GM21423 (cell line): ENCODE measurements at regions not wholly inside any gene's neighbourhood (a gene's known extent, or its start where the extent isn't known, plus 50 kb on each side); places are given as distances from the start of the nearest gene placed in this dataset.
"Not testable (repeated sequence)": the region's sequence is repeated elsewhere in the genome, so short reads cannot be mapped to it uniquely, and the experiment has no call there.

Experiments used
- ATAC-seq: cut with Tn5 transposase; IDR thresholded peaks from one replicate; pipeline ENCODE4 v1.9.1; 2021; ENCODE audit warnings: mild to moderate bottlenecking, moderate library complexity; ENCODE audit not compliant: unreplicated experiment

DNA sequence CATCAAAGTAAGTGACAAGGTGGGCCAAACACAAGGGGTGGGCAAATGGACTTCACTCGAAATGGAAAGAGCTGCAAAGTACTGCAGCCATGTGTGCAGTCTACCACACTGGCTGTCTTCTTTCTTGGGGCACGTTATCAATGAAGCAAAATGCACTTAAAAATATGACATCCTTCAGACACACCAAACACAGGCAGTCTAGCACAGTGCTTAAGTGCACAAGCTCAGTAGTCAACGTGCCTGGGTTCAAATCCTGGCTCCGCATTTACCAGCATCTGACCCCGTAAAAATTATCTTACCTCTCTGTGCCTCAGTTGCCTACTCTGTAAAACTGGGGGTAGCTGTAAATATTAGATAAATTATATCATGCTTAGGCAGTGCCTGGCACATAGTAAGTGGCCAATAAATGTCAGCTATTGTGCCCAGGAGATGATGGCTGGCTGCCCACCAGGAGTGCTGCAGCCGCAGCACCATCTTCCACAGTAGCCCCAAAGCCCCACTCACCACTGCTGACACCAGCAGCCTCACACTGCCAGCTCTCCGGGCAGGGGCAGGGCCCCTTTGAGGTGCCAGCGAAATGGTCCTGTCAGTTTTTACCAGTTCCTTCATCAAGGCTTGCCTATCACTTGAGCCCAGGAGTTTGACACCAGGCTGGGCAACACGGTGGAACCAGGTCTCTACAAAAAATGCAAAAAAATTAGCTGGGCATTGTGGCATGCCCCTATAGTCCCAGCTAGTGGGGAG is 121.8 kb upstream of the SLC1A4 start:
- no peak for ATAC-seq

- no peak for ATAC-seq
Measured at GRCh38 chr2:64869126-64869525, 120.1 kb upstream of the SLC1A4 start.

- peak; percentile 74 for ATAC-seq
Measured at GRCh38 chr2:64873472-64873924, 115.7 kb upstream of the SLC1A4 start.

DNA sequence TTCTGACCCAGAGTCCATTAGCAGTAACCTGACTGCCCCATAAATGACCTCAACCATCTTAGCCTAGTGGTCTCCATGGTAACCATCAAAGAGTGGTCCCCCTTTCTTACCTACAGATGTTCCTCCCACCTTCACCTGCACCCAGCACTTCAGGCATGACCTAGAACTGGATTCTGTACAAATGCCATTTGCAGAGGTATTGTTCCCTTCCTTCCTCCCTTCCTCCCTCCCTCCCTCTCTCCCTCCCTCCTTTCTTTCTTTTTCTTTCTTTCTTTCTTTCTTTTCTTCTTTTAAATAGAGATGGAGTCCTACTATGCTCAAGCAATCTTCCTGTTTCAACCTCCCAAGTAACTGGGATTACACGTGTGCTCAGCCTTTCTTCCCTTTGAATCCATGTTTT is 114.6 kb upstream of the SLC1A4 start:
- ATAC-seq = no peak

DNA sequence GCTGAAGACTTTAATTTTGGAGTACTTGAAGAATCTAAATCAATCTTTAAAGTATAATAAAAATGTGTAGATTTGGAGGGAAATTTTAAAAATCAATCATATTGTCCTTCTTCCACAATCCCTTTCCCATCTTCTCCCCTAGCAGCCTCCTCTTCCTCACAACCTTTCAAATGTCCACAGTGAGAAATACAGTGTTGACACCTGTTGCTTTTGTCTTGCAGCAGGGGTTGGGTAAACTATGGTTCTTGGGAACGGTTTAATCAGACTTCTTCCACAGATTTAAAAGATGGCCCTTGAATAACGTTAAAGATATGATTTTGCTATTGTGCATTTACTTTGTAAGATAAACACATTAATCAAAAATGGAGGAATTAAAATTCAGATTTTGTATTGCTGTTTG is 113.8 kb upstream of the SLC1A4 start:
- no peak for ATAC-seq

GRCh38 chr2:64876137-64876647 is 113.0 kb upstream of the SLC1A4 start:
- ATAC-seq = no peak

DNA sequence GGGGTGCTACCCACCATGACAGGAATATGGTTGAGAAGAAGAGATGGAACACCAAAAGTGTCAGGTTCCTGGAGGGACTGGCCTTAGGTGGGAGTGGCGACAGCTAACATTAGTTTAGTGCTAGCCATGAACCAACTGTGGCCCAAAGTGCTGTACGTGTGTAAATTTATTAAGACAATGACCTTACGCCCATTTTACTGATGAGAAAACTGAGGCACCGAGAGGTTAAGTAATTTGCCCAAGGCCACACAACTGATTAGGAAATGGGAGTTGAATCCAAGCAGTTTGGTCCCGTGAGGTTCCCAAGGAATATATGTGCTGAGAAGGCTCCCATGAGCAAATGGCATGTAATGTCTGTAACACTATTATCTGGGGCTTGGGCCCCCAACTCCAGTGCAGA is 109.5 kb upstream of the SLC1A4 start:
- ATAC-seq = no peak

- no peak for ATAC-seq
Measured at GRCh38 chr2:64880193-64880951, 108.8 kb upstream of the SLC1A4 start.

DNA sequence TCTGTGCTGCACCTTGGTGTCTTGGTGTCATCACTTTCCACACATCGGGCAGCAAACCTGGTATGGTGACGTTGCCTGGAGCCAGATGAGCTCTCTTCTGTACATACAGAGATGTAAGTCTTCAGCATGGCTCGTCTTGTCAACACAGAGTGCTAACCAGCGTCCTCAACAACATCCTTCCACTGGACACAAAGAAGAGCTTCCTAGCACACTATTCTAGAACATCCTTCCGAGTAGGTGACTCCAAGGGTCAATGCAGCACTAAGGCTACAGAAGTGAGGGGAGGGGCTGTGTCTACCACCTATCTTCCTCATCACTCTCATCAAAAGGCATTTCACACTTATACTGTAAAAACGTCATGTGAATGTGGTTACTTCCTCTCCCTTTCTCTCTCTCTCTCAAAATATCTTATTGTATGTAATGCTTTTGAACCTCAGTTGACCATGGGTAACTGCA is 108.1 kb upstream of the SLC1A4 start:
- no peak for ATAC-seq

DNA sequence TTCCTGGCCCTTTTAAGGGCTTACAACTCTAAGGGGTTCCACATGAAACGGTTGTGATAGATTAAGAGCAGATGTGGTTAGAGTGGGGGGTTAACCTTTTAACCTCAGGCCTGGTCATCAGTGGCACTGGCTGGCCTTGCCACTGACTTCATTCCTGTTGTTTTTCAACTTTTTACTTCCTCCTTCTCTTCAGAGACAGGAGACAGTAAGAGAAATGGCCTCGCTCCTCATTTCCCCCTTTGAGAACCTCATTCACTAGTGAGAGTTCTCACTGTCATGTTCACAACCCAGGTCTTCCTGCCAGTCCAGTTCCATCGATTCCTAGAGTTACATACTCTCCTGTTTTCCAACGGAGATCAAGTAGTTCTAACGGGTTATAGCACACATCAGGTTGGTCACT is 101.6 kb upstream of the SLC1A4 start:
- no peak for ATAC-seq

- ATAC-seq = no peak
Measured at GRCh38 chr2:64888591-64889309, 100.4 kb upstream of the SLC1A4 start.

DNA sequence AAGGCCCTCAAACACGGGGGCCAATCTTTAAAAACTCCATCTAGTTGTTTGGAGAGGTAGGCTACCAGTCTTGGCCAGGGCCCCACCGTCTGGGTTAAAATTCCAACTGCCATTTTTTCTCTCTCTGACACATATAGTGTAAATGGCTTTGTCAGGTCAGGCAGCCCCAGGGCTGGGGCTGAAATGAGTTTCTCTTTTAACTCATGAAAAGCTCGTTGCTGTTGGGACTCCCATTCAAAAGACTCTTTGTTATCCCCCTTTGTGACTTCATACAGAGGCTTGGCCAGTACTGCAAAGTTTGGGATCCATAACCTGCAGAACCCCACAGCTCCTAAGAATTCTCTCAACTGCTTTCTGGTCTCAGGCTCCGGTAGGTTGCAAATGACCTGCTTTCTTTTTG is 99.4 kb upstream of the SLC1A4 start:
- no peak for ATAC-seq

- not testable (repeated sequence) for ATAC-seq
Measured at GRCh38 chr2:64896572-64896971, 92.6 kb upstream of the SLC1A4 start.

- no peak for ATAC-seq
Measured at GRCh38 chr2:64899081-64899865, 89.9 kb upstream of the SLC1A4 start.

GRCh38 chr2:64899876-64900275 is 89.3 kb upstream of the SLC1A4 start:
- ATAC-seq = not testable (repeated sequence)

DNA sequence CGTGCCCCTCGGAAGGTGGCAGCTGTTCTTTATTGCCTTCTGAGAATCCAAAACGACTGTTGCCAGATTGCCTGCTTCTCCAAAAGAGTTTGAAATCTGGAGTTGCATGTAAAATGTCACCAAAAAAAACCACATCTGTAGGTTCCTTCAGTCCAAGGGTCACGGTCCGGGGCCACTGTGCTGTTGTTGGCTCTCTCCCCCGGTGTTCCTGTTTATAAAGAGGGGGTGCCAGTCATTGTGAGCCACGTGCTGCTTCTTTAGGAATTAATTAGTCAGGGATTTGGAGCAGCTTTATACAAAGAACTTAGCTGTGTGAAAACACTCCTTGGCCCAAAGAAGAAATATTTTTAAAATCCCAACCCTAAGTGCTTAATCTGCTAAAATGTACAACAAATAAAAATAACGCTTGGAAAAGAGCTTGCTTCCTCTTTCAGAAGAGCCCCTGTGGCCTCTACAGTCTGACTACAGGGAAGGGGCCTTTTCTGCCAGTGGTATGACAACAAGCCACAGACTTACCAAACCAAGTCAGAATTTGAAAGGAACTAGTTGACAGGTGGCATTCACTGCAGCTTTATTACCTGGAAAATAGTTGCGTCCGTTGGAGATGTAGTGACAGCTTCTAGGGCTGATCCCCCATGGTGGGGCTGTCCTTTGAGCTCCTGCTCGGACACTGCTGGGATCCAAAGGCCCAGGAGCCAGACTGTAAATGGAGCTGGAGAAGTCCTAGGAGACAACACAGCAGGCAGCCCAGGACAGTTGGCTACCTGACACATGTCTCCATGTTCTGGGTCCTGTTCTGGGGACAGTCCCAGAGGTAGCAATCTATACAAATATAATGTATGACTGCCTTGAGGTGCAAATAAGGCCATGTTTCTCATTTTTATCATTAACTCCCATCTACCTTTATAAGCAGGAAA is 84.5 kb upstream of the SLC1A4 start:
- ATAC-seq = no peak

DNA sequence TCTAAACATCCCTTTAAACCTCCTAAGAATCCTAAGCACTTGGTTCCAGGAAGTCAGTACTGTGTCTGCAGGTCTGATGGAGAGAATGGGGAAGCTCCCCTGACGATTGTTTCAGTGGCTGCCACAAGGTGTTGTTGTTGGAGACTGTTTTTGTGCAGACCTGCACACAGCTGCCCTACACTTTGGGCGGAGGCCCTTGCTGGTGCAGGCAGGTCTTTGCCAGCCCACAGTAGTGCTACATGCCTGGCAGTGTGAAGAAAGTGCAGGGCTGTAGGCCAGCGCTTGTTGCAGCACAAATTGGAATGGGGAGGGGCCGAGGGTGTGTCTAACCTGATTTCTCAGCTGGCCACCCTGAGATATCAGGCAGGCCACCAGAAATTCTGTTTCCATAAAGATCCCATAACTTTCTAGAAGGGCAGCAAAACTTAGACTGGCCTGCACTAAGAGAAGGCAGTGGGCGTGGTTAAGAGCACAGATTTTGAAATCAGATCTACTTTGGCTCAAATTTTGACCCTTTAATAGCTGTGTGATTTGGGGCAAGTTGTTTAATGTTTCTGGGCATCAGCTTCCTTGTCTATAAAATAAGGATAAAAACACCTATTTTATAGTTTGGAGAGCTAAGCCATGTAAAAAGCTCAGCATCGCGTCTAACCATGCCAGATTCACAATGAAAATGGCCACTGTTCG is 83.7 kb upstream of the SLC1A4 start:
- ATAC-seq = no peak

- ATAC-seq = no peak
Measured at GRCh38 chr2:64906853-64907536, 82.2 kb upstream of the SLC1A4 start.
